Hepatocyte (in vitro differentiated cells): ENCODE measurements at regions not wholly inside any gene's neighbourhood (a gene's known extent, or its start where the extent isn't known, plus 50 kb on each side); places are given as distances from the start of the nearest gene placed in this dataset.

Experiments used
- DNase-seq: peaks from one replicate; pipeline ENCODE4 v3.0.0-alpha.2; 2016; ENCODE audit warnings: low spot score
- H2AFZ ChIP-seq: fragments of 200-600 bp; sonication (generic); 2 replicates; pipeline ENCODE4 v1.6.0; 2016; ENCODE audit warnings: antibody characterized with exemption, mild to moderate bottlenecking
- H3K27ac ChIP-seq: fragments of 200-600 bp; sonication (generic); 2 replicates; pipeline ENCODE4 v1.5.1; 2016; ENCODE audit warnings: mild to moderate bottlenecking
- H3K27me3 ChIP-seq: fragments of 200-600 bp; sonication (generic); 2 replicates; pipeline ENCODE4 v1.6.1; 2016
- H3K36me3 ChIP-seq: fragments of 200-600 bp; sonication (generic); replicated peaks from 2 replicates; pipeline ENCODE4 v1.5.1; 2016; ENCODE audit warnings: low read depth; ENCODE audit not compliant: insufficient read depth
- H3K4me1 ChIP-seq: fragments of 200-600 bp; sonication (generic); 2 replicates; pipeline ENCODE4 v1.5.1; 2016; ENCODE audit warnings: mild to moderate bottlenecking, moderate library complexity; ENCODE audit not compliant: insufficient read depth
- H3K4me2 ChIP-seq: fragments of 200-600 bp; sonication (generic); 2 replicates; pipeline ENCODE4 v1.6.0; 2016
- H3K4me3 ChIP-seq: fragments of 200-600 bp; sonication (generic); 2 replicates; pipeline ENCODE4 v1.5.1; 2016; ENCODE audit warnings: mild to moderate bottlenecking
- H3K79me2 ChIP-seq: fragments of 200-600 bp; sonication (generic); 2 replicates; pipeline ENCODE4 v1.6.0; 2017; ENCODE audit warnings: mild to moderate bottlenecking
- H3K9me2 ChIP-seq: fragments of 200-600 bp; sonication (generic); replicated peaks from 2 replicates; pipeline ENCODE4 v1.6.0; 2017; ENCODE audit warnings: mild to moderate bottlenecking; ENCODE audit not compliant: insufficient read depth
- H3K9me3 ChIP-seq: fragments of 200-600 bp; sonication (generic); 2 replicates; pipeline ENCODE4 v1.5.1; 2016; ENCODE audit warnings: low read depth, mild to moderate bottlenecking
- H4K20me1 ChIP-seq: fragments of 200-600 bp; sonication (generic); 2 replicates; pipeline ENCODE4 v1.6.0; 2016; ENCODE audit warnings: mild to moderate bottlenecking; ENCODE audit not compliant: insufficient read depth, poor library complexity, severe bottlenecking
- EZH2 ChIP-seq: fragments of 200-600 bp; sonication (generic); IDR thresholded peaks from 2 replicates; pipeline ENCODE4 v1.6.1; 2016; ENCODE audit warnings: antibody characterized with exemption, mild to moderate bottlenecking, borderline replicate concordance
- EZH2phosphoT487 ChIP-seq: fragments of 200-600 bp; sonication (generic); IDR thresholded peaks from one replicate; pipeline ENCODE4 v1.6.1; 2018; ENCODE audit warnings: antibody characterized with exemption, mild to moderate bottlenecking, low read depth, moderate library complexity; ENCODE audit not compliant: unreplicated experiment, severe bottlenecking
- WGBS: methylation state at CpG from one replicate; pipeline ENCODE4 v1.1.6; 2016; ENCODE audit warnings: low lambda C conversion rate; ENCODE audit errors: missing lambda C conversion rate; 5-methylcytosine and 5-hydroxymethylcytosine counted together
- TF ChIP-seq, protein P1 (sequence below): fragments of 200-600 bp; sonication (generic); IDR thresholded peaks from 2 replicates; pipeline ENCODE4 v1.5.1; 2016; ENCODE audit warnings: antibody characterized with exemption, mild to moderate bottlenecking; ENCODE audit not compliant: poor library complexity

DNA sequence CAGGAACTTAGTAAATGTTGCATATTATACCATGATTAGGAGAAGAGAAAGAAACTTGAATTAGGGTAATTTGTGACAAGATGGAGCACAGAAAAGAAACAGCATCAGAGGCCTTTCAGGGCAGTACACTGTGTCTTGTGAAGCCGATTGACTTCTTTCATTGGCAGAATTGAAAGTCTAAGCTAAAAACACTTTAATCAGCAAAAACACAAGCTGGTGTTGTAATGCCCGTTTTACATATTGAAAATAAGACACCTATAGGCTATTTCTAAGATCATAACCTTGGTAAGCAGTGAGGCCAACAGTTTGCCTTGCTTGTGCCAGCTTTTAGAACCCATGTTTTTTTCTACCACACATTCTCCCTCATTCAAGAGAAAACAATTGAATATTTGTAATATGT is 1378.1 kb upstream of the NXPH2 start:
- whole genome bisulfite sequencing = 93% methylated on average over 2 of the region's 2 CpGs
- DNase-seq = no peak
- no peaks in the 10 kb centered on the region for H3K4me1 ChIP-seq
- H2AFZ ChIP-seq = no peak overlapping the region
- no peak overlapping the region for H3K27ac ChIP-seq
- H3K27me3 ChIP-seq = no peaks in the 10 kb centered on the region
- H3K36me3 ChIP-seq = no peaks in the 10 kb centered on the region
- TF ChIP-seq, protein P1, sequence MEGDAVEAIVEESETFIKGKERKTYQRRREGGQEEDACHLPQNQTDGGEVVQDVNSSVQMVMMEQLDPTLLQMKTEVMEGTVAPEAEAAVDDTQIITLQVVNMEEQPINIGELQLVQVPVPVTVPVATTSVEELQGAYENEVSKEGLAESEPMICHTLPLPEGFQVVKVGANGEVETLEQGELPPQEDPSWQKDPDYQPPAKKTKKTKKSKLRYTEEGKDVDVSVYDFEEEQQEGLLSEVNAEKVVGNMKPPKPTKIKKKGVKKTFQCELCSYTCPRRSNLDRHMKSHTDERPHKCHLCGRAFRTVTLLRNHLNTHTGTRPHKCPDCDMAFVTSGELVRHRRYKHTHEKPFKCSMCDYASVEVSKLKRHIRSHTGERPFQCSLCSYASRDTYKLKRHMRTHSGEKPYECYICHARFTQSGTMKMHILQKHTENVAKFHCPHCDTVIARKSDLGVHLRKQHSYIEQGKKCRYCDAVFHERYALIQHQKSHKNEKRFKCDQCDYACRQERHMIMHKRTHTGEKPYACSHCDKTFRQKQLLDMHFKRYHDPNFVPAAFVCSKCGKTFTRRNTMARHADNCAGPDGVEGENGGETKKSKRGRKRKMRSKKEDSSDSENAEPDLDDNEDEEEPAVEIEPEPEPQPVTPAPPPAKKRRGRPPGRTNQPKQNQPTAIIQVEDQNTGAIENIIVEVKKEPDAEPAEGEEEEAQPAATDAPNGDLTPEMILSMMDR = no peak
- TF ChIP-seq EZH2 = no peak
- no peak for TF ChIP-seq EZH2phosphoT487
- no peaks in the 10 kb centered on the region for H3K9me2 ChIP-seq
- no peaks in the 10 kb centered on the region for H3K9me3 ChIP-seq
- no peaks in the 10 kb centered on the region for H3K79me2 ChIP-seq
- H4K20me1 ChIP-seq = no peaks in the 10 kb centered on the region
- no peak overlapping the region for H3K4me2 ChIP-seq
- H3K4me3 ChIP-seq = no peak overlapping the region

DNA sequence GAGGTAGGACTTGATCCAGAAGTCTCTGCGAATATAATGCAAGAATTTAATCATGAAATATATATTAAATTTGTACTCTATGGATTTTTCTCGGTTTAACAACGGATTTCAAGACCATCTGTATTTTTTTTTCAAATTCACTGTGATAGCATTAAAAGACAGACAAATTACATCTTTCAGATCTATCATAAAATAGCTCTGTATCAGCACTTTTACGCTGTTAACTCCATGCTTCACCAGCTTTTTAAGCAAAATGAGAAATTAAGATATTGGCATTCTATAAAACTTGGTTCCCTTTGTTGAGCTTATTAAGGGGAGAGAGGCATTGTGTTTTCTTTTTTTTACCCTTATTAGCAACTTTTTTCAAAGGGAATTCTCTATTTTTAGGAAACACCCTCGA is 1377.6 kb upstream of the NXPH2 start:
- H3K9me3 ChIP-seq = no peaks in the 10 kb centered on the region
- H3K4me1 ChIP-seq = no peaks in the 10 kb centered on the region
- H3K36me3 ChIP-seq = no peaks in the 10 kb centered on the region
- H3K4me2 ChIP-seq = no peak overlapping the region
- H3K4me3 ChIP-seq = no peak overlapping the region
- no peak for TF ChIP-seq EZH2phosphoT487
- no peaks in the 10 kb centered on the region for H4K20me1 ChIP-seq
- WGBS = 67% methylated on average over 5 of the region's 5 CpGs
- no peaks in the 10 kb centered on the region for H3K79me2 ChIP-seq
- H2AFZ ChIP-seq = no peak overlapping the region
- no peaks in the 10 kb centered on the region for H3K9me2 ChIP-seq
- DNase-seq = no peak
- H3K27ac ChIP-seq = no peak overlapping the region
- no peaks in the 10 kb centered on the region for H3K27me3 ChIP-seq

DNA sequence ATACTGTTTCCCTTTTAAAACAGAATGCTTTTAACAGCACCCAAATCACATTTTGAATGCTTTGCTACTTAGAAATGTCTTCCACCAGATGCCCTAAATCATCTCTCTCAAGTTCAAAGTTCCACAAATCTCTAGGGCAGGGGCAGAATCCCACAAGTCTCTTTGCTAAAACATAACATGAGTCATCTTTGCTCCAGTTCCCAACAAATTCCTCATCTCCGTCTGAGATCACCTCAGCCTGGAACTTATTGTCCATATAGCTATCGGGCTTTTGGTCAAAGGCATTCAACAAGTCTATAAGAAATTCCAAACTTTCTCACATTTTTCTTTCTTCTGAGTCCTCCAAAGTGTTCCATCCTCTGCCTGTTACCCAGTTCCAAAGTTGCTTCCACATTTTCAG is 1374.5 kb upstream of the NXPH2 start:
- no peak for DNase-seq
- H3K4me2 ChIP-seq = no peak overlapping the region
- no peaks in the 10 kb centered on the region for H3K9me2 ChIP-seq
- no peaks in the 10 kb centered on the region for H3K4me1 ChIP-seq
- TF ChIP-seq EZH2 (no peak), EZH2phosphoT487 (no peak)
- TF ChIP-seq, protein P1 = no peak
- H3K27ac ChIP-seq = no peak overlapping the region
- H3K79me2 ChIP-seq = no peaks in the 10 kb centered on the region
- no peaks in the 10 kb centered on the region for H3K9me3 ChIP-seq
- WGBS = 73% methylated on average over 2 of the region's 2 CpGs
- H3K36me3 ChIP-seq = no peaks in the 10 kb centered on the region
- no peaks in the 10 kb centered on the region for H3K27me3 ChIP-seq
- no peak overlapping the region for H2AFZ ChIP-seq
- H3K4me3 ChIP-seq = no peak overlapping the region
- H4K20me1 ChIP-seq = no peaks in the 10 kb centered on the region

GRCh38 chr2:140154271-140154670 is 1374.1 kb upstream of the NXPH2 start:
- TF ChIP-seq, protein P1 = no peak
- no peak for TF ChIP-seq EZH2
- TF ChIP-seq EZH2phosphoT487 = no peak
- H3K4me1 ChIP-seq = no peaks in the 10 kb centered on the region
- no peaks in the 10 kb centered on the region for H3K9me3 ChIP-seq
- H4K20me1 ChIP-seq = no peaks in the 10 kb centered on the region
- no peaks in the 10 kb centered on the region for H3K27me3 ChIP-seq
- no peaks in the 10 kb centered on the region for H3K79me2 ChIP-seq
- WGBS = 88% methylated on average over 5 of the region's 5 CpGs
- no peaks in the 10 kb centered on the region for H3K9me2 ChIP-seq
- H3K4me3 ChIP-seq = no peak overlapping the region
- H2AFZ ChIP-seq = no peak overlapping the region
- no peak overlapping the region for H3K27ac ChIP-seq
- no peak for DNase-seq
- no peaks in the 10 kb centered on the region for H3K36me3 ChIP-seq
- no peak overlapping the region for H3K4me2 ChIP-seq
